ENCODE measurements at regions not wholly inside any gene's neighbourhood (a gene's known extent, or its start where the extent isn't known, plus 50 kb on each side); places are given as distances from the start of the nearest gene placed in this dataset.

GRCh38 chr1:219269171-219269570 is 95.5 kb downstream of the LYPLAL1 start:
- no peak for DNase-seq

- DNase-seq = no peak
Observed at GRCh38 chr1:219266524-219266923, 92.8 kb downstream of the LYPLAL1 start.

- no peak for DNase-seq
Observed at GRCh38 chr1:219265026-219265515, 91.4 kb downstream of the LYPLAL1 start.

GRCh38 chr1:219264561-219264960 is 90.9 kb downstream of the LYPLAL1 start:
- no peak for DNase-seq

All from hindlimb muscle (tissue), 1 donor.